Stimulated activated CD4-positive, alpha-beta T cell treated with anti-CD3 and anti-CD28 coated beads, Interleukin-4, amount 100 ng/mL, for 48 hours (primary cell): ENCODE measurements at regions not wholly inside any gene's neighbourhood (a gene's known extent, or its start where the extent isn't known, plus 50 kb on each side); places are given as distances from the start of the nearest gene placed in this dataset.
"Not testable (repeated sequence)": the region's sequence is repeated elsewhere in the genome, so short reads cannot be mapped to it uniquely, and the experiment has no call there.

Experiments
- DNase-seq, 2 donors: peaks; one replicate each; pipeline ENCODE4 v3.0.0-alpha.2; 2020; ENCODE audit warnings: low read depth in 2 of 2

DNA sequence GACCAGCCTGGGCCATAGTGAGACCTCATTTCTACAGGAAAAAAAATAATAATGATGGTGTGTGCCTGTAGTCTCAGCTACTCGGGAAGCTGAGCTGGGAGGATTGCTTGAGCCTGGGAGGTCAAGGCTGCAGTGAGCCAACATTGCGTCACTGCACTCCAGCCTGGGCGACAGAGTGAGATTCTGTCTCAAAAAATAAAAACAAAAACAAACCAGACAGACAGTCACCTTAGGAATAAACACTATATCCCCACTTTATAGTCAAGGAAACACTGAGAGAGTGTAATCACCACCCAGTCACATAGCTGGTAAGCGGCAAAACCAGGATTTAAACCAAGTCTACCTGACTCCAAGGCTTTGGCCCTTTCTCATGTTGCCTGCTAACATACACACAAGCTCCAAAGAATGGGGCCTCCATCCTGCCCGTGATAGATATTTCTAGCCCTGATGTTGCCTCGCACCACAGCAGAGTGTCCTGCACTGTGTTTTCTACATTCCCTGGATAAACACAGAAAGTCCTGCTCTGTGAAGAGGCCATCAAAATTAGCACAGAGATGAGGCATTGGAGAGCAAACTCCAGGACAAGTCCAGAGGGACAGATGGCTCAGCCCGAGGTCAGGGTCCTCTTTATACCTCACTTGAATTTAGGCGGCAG, 66.1 kb upstream of the SMURF2 start:
- DNase-seq: no peak

DNA sequence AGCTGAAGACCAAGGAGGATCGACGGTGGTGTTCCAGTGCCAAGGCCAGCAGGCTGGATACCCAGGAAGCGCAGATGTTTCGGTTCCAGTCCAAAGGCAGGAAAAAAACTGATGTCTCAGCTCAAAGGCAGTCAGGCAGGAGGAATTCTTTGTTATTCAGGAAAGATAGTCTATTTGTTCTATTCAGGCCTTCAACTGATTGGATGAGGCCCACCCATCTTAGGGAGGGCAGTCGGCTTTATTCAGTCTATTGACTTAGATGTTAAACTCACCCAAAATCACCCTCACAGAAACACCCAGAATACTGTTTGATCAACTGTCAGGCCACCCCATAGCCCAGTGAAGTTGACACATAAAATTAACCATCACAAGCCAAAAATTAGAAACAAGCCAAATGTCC, 63.9 kb upstream of the SMURF2 start:
- not testable (repeated sequence) for DNase-seq

- DNase-seq: not testable (repeated sequence)
Measured at GRCh38 chr17:64724246-64724645, 62.1 kb upstream of the SMURF2 start.

- no peak for DNase-seq
Measured at GRCh38 chr17:64723781-64724180, 61.7 kb upstream of the SMURF2 start.

GRCh38 chr17:64721556-64721955, 59.4 kb upstream of the SMURF2 start:
- not testable (repeated sequence) for DNase-seq

DNA sequence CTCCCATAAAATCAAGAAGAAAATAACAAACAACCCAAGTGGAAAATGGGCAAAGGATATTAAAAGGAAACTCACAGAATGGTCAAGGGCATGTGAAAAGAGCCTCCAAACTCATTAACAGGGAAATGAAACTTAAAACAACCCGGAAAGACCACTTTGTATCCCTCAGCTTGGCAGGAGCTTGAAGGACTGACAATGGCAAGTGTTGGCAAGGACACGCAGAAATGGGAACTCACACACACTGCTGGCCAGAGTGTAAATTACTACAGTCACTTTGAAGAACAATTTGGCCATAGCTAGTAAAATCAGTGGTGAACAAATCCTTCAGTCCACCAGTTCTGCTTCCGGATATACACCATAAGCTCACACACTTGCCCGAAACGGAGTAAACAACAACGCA, 58.1 kb upstream of the SMURF2 start:
- DNase-seq: not testable (repeated sequence)

- DNase-seq: not testable (repeated sequence)
Measured at GRCh38 chr17:64719517-64719916, 57.4 kb upstream of the SMURF2 start.

DNA sequence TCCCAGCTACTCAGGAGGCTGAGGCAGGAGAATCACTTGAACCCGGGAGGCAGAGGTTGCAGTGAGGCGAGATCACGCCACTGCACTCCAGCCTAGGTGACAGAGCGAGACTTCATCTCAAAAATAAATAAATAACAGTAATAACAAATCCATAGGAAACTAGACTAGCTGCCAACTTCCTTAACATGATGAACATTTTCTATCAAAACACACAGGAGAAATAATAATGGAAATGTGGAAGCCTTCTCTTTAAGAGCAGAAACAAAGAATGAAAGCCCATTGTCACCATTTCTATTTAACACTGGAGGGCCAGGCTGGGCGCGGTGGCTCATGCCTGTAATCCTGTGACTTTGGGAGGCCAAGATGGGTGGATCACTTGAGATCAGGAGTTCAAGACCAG, 56.7 kb upstream of the SMURF2 start:
- DNase-seq: not testable (repeated sequence)

DNA sequence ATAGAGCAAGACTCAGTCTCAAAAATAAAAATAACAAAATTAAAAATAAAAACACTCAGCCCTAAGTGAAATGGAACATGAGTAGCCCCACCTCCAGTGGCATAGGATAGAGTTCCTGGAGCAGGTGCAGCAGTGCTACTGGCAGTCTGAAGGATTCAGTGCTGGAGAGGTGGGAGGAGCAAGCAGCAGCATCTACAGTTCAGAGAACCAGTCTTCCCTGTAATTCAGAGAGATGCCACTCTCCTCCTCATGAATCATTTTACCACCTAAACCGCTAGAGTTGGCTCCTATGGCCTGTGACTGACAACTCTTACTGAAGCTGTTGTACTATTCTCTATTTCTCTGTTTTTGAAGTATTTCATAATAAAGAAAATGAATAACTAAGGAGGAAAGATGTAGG, 56.0 kb upstream of the SMURF2 start:
- no peak for DNase-seq

DNA sequence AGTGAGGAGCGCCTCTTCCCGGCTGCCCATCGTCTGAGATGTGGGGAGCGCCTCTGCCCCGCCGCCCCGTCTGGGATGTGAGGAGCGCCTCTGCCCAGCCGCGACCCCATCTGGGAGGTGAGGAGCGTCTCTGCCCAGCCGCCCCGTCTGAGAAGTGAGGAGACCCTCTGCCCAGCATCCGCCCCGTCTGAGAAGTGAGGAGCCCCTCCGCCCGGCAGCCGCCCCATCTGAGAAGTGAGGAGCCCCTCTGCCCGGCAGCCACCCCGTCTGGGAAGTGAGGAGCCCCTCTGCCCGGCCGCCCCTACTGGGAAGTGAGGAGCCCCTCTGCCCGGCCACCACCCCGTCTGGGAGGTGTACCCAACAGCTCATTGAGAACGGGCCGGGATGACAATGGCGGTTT, 54.4 kb upstream of the SMURF2 start:
- not testable (repeated sequence) for DNase-seq

DNA sequence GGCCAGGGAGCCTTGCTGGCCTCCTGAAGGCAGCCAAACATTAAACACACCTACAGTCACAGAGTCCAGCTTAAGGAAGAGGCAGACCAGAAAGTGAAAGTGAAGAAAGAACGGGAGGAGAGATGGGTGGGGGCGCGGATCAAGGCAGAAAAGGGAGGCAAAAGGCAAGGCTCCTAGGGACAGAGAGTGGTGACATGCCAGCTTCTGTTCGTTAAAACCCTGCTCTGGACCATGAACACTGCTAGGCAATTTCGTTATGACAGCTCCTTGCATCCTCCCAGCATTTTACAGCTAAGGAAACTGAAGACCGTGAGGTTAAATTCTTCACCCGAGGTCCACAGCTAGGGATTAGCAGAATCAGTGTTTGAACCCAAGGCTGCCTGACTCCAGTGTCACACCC, 51.7 kb upstream of the SMURF2 start:
- not testable (repeated sequence) for DNase-seq

- not testable (repeated sequence) for DNase-seq
Measured at GRCh38 chr17:64712557-64713351, 50.6 kb upstream of the SMURF2 start.
